Fibroblast of lung (primary cell): ENCODE measurements at regions not wholly inside any gene's neighbourhood (a gene's known extent, or its start where the extent isn't known, plus 50 kb on each side); places are given as distances from the start of the nearest gene placed in this dataset.

Experiments
- EZH2 ChIP-seq: IDR thresholded peaks from 2 replicates; pipeline ENCODE4 v1.5.1; 2012; ENCODE audit warnings: low read length, control low read depth, mild to moderate bottlenecking; ENCODE audit errors: missing control alignments
- TF ChIP-seq, protein P1 (sequence below), 2 donors: IDR thresholded peaks in 1 of 2; conservative IDR thresholded peaks in 1 of 2; 1 replicate in 1 of 2; 2 replicates in 1 of 2; pipeline ENCODE4 v1.5.1; 2011 to 2012; ENCODE audit warnings: low read length in 2 of 2, control low read depth in 1 of 2, inconsistent platforms in 1 of 2, low read depth in 1 of 2, mild to moderate bottlenecking in 1 of 2

GRCh38 chr5:164206196-164206595 is 700.8 kb downstream of the MAT2B start:
- TF ChIP-seq, protein P1, sequence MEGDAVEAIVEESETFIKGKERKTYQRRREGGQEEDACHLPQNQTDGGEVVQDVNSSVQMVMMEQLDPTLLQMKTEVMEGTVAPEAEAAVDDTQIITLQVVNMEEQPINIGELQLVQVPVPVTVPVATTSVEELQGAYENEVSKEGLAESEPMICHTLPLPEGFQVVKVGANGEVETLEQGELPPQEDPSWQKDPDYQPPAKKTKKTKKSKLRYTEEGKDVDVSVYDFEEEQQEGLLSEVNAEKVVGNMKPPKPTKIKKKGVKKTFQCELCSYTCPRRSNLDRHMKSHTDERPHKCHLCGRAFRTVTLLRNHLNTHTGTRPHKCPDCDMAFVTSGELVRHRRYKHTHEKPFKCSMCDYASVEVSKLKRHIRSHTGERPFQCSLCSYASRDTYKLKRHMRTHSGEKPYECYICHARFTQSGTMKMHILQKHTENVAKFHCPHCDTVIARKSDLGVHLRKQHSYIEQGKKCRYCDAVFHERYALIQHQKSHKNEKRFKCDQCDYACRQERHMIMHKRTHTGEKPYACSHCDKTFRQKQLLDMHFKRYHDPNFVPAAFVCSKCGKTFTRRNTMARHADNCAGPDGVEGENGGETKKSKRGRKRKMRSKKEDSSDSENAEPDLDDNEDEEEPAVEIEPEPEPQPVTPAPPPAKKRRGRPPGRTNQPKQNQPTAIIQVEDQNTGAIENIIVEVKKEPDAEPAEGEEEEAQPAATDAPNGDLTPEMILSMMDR (conservative IDR thresholded peaks at IDR 0.05 in 1 of 2, IDR thresholded peaks at IDR 0.05 in 1 of 2; ENCODE audit: low read depth in 1 of 2, low read length in 2 of 2) = no peak
- no peak for TF ChIP-seq EZH2
